GM21447 (cell line): ENCODE measurements at regions not wholly inside any gene's neighbourhood (a gene's known extent, or its start where the extent isn't known, plus 50 kb on each side); places are given as distances from the start of the nearest gene placed in this dataset.

ENCODE experiments used
- ATAC-seq: cut with Tn5 transposase; IDR thresholded peaks from one replicate; pipeline ENCODE4 v1.9.1; 2021; ENCODE audit not compliant: unreplicated experiment

DNA sequence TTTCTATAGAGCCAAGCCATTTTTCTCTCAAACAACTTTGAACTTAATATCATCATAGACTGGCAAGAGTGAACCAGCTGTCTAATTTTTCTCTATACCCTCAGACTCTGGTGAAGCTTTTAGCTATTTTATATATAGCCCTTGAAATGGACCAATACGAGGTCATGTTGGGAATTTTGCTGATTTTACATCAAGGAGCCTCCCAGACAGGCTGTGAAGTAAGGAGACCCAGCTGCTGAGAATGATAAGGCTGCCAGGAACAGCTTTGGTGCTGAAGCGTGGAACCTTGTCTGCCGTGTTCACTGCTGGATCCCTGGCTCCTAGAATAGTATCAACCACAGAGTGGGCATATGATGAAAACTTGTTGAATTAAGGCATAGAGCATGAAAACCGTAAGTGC, 326.2 kb upstream of the NAV3 start:
- ATAC-seq = no peak

GRCh38 chr12:77500089-77500488, 330.6 kb upstream of the NAV3 start:
- ATAC-seq = no peak

DNA sequence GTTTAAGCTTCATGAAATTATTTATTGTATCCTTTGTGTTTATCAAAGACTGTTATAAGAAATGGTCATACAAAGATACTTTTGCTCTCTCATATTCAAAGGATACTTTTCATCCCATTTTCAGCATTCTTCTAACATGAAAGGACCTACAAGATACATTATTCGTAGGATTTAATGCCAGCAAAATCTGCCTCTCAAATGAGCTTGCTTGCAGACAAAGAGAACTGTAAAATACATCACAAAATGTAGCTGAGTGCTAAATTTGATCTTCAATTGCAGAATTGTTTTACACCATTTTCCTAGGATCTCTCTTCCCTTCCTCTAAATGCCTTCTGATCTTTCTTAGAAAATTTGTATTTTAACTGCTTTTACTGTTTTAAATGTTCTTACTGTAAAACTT, 333.0 kb upstream of the NAV3 start:
- no peak for ATAC-seq

- ATAC-seq = no peak
Measured at GRCh38 chr12:77496714-77497113, 334.0 kb upstream of the NAV3 start.

DNA sequence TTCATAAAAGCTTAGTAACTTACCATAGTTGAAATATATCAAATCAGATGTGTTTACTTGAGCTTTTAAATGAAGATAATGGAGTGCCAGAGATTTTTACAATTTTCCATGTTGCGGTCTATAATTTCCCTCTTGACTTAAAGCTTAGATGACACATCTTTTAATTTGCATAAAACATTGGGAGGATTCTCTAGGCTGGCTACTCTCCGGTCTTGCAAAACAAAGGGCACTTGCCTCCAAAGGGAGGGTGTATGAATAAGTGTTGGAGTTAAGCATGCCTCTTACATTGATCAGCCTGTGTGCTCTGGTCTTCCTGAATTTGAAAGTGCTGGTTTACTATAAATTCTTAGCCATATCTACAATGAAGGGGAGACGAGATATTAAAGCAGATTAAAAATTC, 336.4 kb upstream of the NAV3 start:
- no peak for ATAC-seq

GRCh38 chr12:77493302-77494168, 337.2 kb upstream of the NAV3 start:
- no peak for ATAC-seq

GRCh38 chr12:77492536-77492935, 338.2 kb upstream of the NAV3 start:
- no peak for ATAC-seq

GRCh38 chr12:77489331-77489970, 341.2 kb upstream of the NAV3 start:
- ATAC-seq = no peak

DNA sequence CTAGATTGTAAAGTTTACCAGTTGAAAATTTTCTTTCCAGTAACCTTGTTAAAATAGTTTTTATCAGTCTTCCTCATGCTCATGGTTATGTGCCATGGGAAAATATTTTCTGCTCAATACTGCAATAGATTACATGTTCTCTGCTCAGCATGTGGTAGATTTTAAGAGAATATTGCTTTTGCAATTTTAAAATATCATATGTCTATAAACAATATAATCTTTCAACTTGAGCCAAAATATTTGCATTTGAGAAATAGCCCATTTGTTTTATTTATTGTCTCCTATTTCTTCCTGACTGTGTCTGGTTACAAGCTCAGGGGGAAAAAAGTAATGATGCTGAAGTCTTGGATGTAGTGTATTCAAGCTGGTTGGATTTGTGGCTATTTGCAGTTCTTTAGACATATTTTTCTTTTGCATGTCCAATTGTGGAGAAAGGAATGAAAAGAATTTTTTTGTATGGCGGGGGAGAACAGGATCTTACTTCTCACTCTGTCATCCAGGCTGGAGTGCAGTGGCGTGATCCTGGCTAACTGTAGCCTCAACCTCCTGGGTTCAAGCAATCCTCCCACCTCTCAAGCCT, 342.6 kb upstream of the NAV3 start:
- no peak for ATAC-seq

DNA sequence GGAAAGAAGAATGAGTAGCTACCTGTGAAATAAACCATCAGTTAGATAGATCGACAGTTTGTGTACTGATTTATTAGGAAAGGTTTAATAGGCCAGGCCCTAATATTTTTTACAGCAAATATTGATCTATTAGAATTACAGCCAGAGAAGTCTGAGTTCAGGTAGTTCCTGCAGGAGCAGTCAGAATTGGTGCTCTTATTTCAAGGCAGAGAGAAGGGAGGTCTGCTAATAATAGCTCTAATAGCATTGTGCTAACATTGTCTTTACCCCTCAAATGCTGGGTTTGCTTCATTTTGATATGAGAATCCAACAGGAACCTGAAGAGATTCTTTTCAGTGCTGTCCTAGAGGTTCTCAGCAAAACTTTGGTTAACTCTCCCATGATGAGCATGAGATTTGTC, 343.8 kb upstream of the NAV3 start:
- ATAC-seq = no peak

DNA sequence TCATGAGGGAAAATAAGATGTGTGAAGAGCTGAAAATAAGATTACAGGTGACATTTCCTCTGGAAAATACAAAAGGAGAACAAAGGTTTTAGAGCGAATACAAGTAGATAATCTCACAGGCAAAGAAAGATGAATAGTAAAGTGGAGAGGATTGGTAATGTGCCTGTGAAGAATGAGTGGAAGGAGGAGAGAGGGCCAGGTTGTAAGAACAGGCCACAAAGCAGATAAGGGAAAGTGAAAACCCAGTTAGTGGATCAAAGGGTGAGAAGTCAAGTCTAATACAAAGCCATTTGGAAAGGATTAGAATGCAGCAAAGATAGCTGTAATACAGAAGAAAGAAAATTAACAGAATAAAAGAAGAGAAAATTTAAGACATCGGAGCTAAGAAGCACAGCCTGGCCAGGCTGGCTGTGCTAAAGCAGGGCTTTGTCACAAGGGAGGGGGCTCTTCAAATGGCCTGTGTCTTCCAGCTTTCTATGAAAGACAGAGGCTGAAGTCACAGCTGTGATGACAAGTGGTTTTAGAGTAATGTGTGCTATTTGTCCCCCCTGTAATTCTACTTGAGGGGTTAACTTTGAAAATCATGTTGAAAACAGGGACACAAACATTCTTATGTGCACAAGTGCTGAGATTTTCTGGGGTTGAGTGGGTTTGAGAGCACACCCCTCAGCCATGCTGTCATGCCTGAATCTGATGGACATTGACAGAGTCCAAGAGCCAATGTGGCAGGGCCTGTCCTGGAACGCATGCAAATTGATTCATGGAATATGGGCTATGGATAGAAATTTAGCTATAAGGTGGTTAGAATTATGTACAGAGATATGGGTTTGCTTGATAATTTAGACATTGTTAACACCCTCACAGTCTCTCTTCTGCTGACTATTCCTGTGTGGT, 344.5 kb upstream of the NAV3 start:
- no peak for ATAC-seq

GRCh38 chr12:77481687-77482086, 349.0 kb upstream of the NAV3 start:
- no peak for ATAC-seq

GRCh38 chr12:77477907-77478533, 352.7 kb upstream of the NAV3 start:
- ATAC-seq = no peak

- no peak for ATAC-seq
Measured at GRCh38 chr12:77471801-77472200, 358.9 kb upstream of the NAV3 start.

GRCh38 chr12:77469578-77470333, 360.9 kb upstream of the NAV3 start:
- ATAC-seq = no peak

DNA sequence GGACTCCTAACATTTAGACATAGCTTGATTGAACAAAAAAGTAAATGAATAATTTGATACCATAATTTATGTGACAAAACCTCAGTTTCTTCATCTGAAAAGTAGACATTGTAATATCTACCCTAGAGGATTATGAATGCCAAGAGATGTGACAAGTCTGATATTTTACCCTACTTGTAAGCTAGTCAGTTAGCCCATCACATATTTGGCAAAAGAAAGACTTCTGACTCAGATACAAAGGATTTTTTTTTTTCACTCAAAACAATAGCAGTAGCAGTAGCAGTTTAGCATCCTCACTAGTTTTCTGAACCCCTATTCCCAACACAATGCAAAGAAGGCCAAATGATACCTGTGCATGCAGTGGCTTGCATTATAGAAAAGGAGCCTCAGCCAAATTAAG, 377.3 kb upstream of the E2F7 start:
- no peak for ATAC-seq

DNA sequence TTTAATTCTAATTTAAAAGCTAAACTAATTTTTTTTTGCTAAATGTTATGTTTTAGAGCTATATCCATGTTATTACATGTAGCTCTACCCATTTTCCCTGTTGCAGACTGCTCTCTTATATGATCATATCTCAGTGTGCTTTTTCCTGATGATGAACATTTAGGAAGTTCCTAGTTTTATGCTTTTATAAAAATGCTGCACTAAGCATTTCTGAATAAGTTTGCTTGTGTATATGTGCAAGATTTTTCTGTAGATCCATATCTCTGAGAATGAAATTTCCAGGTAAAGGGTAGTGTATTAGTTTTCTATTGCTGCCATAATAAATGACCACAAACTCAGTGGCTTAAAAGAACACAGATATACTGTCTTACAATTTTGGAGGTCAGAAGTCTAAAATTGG, 374.4 kb upstream of the E2F7 start:
- ATAC-seq = no peak

- ATAC-seq = no peak
Measured at GRCh38 chr12:77438644-77439043, 373.3 kb upstream of the E2F7 start.

- ATAC-seq = no peak
Measured at GRCh38 chr12:77437206-77437605, 371.8 kb upstream of the E2F7 start.

GRCh38 chr12:77435446-77436091, 370.2 kb upstream of the E2F7 start:
- ATAC-seq = no peak
